ENCODE measurements at regions not wholly inside any gene's neighbourhood (a gene's known extent, or its start where the extent isn't known, plus 50 kb on each side); places are given as distances from the start of the nearest gene placed in this dataset.
"Not testable (repeated sequence)": the region's sequence is repeated elsewhere in the genome, so short reads cannot be mapped to it uniquely, and the experiment has no call there.

DNA sequence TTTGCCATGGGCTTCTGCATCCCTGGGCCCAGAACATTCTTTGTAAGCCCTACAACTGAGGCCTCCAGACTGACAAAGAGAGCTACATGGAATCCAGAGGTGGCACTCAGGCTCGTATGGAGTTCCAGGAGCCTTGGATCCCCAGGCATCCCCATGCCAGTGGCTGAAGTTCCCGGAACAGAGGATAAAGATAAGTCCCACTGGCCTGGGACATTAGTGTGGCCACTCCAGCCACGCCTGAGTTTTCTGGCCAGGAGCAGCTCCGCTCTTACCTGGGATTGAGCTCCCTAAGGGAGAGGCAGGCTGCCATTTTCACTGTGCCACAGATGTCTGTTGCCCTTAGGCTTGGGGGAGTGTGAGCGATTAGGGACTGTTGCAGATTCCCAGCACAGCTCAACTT, 656.3 kb upstream of the FAM174A start:
- no peak for DNase-seq

DNA sequence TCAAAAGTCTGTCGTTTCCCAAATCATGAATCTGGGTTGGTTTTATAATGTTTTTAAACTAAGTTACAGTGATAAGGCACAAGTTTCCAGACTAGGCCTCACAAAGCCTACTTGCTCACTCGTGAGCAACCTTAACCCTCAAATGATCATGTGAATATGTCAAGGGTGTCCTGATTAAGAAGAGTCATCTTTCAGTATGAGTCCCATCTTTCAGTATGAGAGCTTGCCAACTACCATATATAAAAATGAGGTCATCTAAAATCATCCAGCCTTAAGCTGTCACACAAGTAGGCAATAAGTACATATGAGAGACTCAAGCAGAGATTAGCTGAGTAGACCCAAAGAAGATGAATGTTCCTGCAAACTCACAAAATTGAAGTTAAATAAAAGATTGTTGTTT, 668.4 kb upstream of the FAM174A start:
- DNase-seq, result no peak

- DNase-seq, result no peak
Measured at GRCh38 chr5:99865159-99865558, 670.0 kb upstream of the FAM174A start.

- no peak for DNase-seq
Measured at GRCh38 chr5:99835791-99836190, 699.4 kb upstream of the FAM174A start.

- DNase-seq, result no peak
Measured at GRCh38 chr5:99827136-99827535, 708.0 kb upstream of the FAM174A start.

- no peak for DNase-seq
Measured at GRCh38 chr5:99817796-99818195, 717.4 kb upstream of the FAM174A start.

- DNase-seq, result no peak
Measured at GRCh38 chr5:99814321-99815063, 720.7 kb upstream of the FAM174A start.

- DNase-seq, result no peak
Measured at GRCh38 chr5:99808657-99809230, 726.4 kb upstream of the FAM174A start.

DNA sequence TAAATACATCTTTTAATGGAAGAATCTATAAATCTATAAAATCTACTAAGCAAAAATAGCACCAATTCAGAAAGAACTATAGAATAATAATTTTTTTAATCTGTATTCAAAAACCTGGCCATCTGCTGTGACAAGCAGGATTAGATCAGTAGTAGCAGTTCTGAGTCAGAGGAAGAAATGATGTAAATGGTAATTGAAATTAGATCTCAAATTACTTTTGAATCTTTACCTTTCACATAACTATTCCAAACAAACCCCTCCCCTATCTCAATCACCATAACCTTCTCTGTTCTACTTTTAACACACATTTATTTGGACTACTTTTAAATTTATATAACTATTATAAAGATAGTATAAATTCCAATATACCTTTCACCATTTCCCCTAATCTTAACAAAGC, 727.8 kb upstream of the FAM174A start:
- DNase-seq, result no peak

GRCh38 chr5:99795031-99795430, 740.1 kb upstream of the FAM174A start:
- DNase-seq, result no peak

GRCh38 chr5:99788482-99788881, 746.7 kb upstream of the FAM174A start:
- DNase-seq, result no peak

DNA sequence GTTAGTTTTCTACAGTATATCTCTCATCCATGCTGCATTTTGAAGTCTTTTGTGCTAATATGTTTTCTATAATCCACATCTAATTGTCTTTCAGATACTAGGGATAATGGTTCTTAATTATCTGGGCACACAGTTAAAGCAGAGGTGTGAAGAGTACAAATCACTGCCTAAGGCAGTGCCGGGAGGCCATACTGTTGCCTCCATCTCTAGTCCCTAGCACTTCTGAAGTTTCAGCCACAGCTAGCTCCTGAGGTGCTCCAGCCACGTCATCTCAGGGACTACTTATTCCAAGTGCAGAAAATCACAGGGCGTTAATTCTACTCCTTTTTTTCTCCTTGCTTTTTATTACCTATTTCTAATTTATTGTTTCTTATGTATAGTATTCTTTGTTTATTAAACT, 760.0 kb upstream of the FAM174A start:
- DNase-seq, result no peak

- no peak for DNase-seq
Measured at GRCh38 chr5:99773290-99773689, 761.9 kb upstream of the FAM174A start.

GRCh38 chr5:99771296-99771695, 763.9 kb upstream of the FAM174A start:
- DNase-seq, result no peak

- DNase-seq, result peak; percentile 3
Measured at GRCh38 chr5:99765011-99765410, 770.2 kb upstream of the FAM174A start.

GRCh38 chr5:99763021-99763774, 772.0 kb upstream of the FAM174A start:
- no peak for DNase-seq

DNA sequence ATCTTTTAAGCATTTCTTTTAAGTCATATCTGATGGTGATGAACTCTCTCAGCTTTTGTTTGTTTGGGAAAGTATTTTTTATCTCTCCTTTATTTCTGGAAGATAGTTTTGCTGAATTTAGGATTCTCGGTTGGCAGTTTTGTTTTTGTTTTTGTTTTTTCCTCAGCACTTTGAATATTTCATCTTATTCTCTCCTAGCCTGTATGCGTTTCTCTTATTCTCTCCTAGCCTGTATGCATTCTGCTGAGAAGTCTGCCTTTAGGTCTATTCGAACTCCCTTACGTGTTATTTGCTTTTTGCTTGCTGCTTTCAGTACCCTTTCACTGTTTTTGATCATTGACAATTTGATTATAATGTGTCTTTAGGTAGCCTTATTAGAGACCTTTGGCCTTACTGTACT, 787.8 kb upstream of the FAM174A start:
- DNase-seq, result no peak

DNA sequence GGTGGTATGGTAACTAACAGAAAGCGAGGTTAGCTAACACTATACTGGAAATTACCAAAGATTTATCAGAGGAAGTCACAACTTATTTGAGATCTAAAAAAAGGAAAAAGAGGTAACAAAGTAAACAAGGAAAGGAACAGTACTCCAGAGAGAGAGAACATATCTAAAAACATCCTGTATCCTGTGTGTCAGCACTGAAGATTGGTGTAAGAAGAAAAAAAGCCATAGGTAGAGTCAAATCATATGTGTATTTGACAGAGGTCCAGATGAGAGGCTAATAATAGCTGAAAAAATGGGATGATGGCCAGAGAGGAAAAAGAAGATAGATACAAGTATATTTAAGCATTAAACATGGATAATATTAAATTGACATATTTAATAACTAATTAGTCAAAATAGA, 802.0 kb upstream of the FAM174A start:
- DNase-seq, result not testable (repeated sequence)

- not testable (repeated sequence) for DNase-seq
Measured at GRCh38 chr5:99730653-99731052, 801.8 kb upstream of the CHD1 start.

DNA sequence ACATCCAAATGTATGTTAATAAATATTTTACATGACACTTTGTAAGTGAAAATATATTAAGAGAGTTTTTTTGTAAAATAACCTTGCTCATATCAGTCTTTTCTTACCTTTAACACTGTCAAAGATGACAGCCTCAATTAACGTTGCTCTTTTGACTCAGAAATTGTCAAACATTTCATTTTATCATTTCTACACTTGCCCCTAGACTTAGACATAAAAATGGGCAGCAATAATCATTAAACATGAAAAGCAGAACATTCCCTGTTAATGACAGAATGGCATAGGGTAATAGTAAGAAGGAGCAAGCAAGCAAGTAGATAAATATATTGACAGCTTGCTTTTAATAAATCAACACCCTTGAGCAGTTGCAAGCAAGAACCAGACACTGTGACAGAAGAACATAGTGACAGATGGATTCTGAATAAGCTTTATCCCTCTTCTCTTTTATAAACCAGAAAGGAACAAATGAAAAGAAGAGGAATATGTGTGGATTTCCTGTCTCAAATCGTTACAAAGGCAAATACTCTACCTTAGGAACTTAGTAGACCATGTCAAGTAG, 796.0 kb upstream of the CHD1 start:
- DNase-seq, result no peak

GRCh38 chr5:99721506-99721905, 792.7 kb upstream of the CHD1 start:
- no peak for DNase-seq

GRCh38 chr5:99715921-99716320, 787.1 kb upstream of the CHD1 start:
- no peak for DNase-seq

DNA sequence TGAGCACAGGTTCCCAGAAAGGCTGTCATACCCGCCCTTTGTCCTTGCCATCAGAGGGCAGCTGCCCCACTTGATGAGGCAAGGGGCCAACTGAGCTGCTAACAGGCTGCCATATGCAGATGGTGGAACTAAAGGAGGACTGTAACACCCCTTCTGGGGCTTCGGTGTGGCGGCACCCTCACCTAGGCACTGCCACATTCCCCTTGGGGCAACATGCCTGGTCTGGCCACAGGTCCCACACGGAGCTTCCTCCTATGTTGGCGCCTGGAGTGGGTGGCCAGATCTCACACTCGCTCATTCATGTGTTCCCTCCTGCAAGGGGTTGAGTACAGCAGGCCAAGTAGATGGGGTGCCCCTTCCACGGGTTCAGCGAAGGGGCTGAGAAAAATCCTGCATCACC, 777.4 kb upstream of the CHD1 start:
- DNase-seq, result no peak

- no peak for DNase-seq
Measured at GRCh38 chr5:99702565-99702964, 773.8 kb upstream of the CHD1 start.
